SK-N-SH treated with all-trans-retinoic acid at 6 μM for 48 hours (cell line): ENCODE measurements at regions not wholly inside any gene's neighbourhood (a gene's known extent, or its start where the extent isn't known, plus 50 kb on each side); places are given as distances from the start of the nearest gene placed in this dataset.
"Not testable (repeated sequence)": the region's sequence is repeated elsewhere in the genome, so short reads cannot be mapped to it uniquely, and the experiment has no call there.

Source experiments
- CSDC2 ChIP-seq: fragments of 250-450 bp; sonication (Bioruptor Pico); IDR thresholded peaks from 2 replicates; pipeline ENCODE4 v1.5.0; 2020; ENCODE audit warnings: mild to moderate bottlenecking, moderate library complexity
- CSRNP3 ChIP-seq: fragments of 250-450 bp; sonication (Bioruptor Pico); IDR thresholded peaks from 2 replicates; pipeline ENCODE4 v1.5.1; 2021; ENCODE audit warnings: mild to moderate bottlenecking, moderate library complexity
- ESRRG ChIP-seq: fragments of 250-450 bp; sonication (Bioruptor Pico); IDR thresholded peaks from 2 replicates; pipeline ENCODE4 v1.6.1; 2021; ENCODE audit warnings: mild to moderate bottlenecking
- PATZ1 ChIP-seq: fragments of 250-450 bp; sonication (Bioruptor Pico); IDR thresholded peaks from 2 replicates; pipeline ENCODE4 v1.8.0; 2020; ENCODE audit warnings: mild to moderate bottlenecking, moderate library complexity, borderline replicate concordance
- RARB ChIP-seq: fragments of 250-450 bp; sonication (Bioruptor Pico); IDR thresholded peaks from 2 replicates; pipeline ENCODE4 v1.8.0; 2021; ENCODE audit warnings: mild to moderate bottlenecking, moderate library complexity
- SNAI2 ChIP-seq: fragments of 250-450 bp; sonication (Bioruptor Pico); IDR thresholded peaks from 2 replicates; pipeline ENCODE4 v1.5.0; 2020; ENCODE audit warnings: mild to moderate bottlenecking, moderate library complexity
- ZC3H10 ChIP-seq: fragments of 250-450 bp; sonication (Bioruptor Pico); IDR thresholded peaks from 2 replicates; pipeline ENCODE4 v1.5.1; 2021; ENCODE audit warnings: mild to moderate bottlenecking, moderate library complexity
- ZFP3 ChIP-seq: fragments of 250-450 bp; sonication (Bioruptor Pico); IDR thresholded peaks from 2 replicates; pipeline ENCODE4 v1.5.0; 2020; ENCODE audit warnings: mild to moderate bottlenecking, moderate library complexity
- ZFP30 ChIP-seq: fragments of 450-650 bp; formaldehyde crosslinking; IDR thresholded peaks from 2 replicates; pipeline ENCODE4 v1.5.0; 2022; ENCODE audit warnings: mild to moderate bottlenecking, moderate library complexity
- ZNF70 ChIP-seq: fragments of 450-650 bp; formaldehyde crosslinking; IDR thresholded peaks from 2 replicates; pipeline ENCODE4 v1.5.0; 2020; ENCODE audit warnings: mild to moderate bottlenecking, moderate library complexity

GRCh38 chr4:170682087-170682486 lies 592.3 kb upstream of the AADAT start:
- not testable (repeated sequence) for TF ChIP-seq RARB (CRISPR knock-in tag); ZFP30; ZC3H10 (CRISPR knock-in tag); CSRNP3; SNAI2 (CRISPR knock-in tag); CSDC2 (CRISPR knock-in tag); PATZ1 (CRISPR knock-in tag); ZFP3 (CRISPR knock-in tag); ZNF70 (CRISPR knock-in tag); ESRRG (CRISPR knock-in tag)
